H9 (cell line): ENCODE measurements at regions not wholly inside any gene's neighbourhood (a gene's known extent, or its start where the extent isn't known, plus 50 kb on each side); places are given as distances from the start of the nearest gene placed in this dataset.

ENCODE experiments used
- DNase-seq: peaks from one replicate; pipeline ENCODE4 v3.0.0-alpha.2; 2017
- H2AFZ ChIP-seq: one replicate; pipeline ENCODE4 v1.6.1; 2013; ENCODE audit warnings: mild to moderate bottlenecking, low read length, control low read depth, moderate library complexity
- H2AK5ac ChIP-seq: 2 replicates; pipeline ENCODE4 v1.6.1; 2013; ENCODE audit warnings: low read length, control low read depth, mixed read lengths; ENCODE audit not compliant: insufficient read length
- H2BK120ac ChIP-seq: one replicate; pipeline ENCODE4 v1.6.1; 2013; ENCODE audit warnings: low read depth, mild to moderate bottlenecking, low read length, control low read depth, inconsistent platforms; ENCODE audit not compliant: poor library complexity, severe bottlenecking
- H2BK12ac ChIP-seq: 2 replicates; pipeline ENCODE4 v1.6.1; 2013; ENCODE audit warnings: low read length, control low read depth, mixed read lengths, low read depth; ENCODE audit not compliant: insufficient read length
- H2BK15ac ChIP-seq: 2 replicates; pipeline ENCODE4 v1.6.1; 2013; ENCODE audit warnings: low read depth, low read length, control low read depth
- H2BK20ac ChIP-seq: one replicate; pipeline ENCODE4 v1.6.1; 2013; ENCODE audit warnings: low read depth, mild to moderate bottlenecking, low read length, control low read depth, inconsistent platforms; ENCODE audit not compliant: poor library complexity, severe bottlenecking
- H2BK5ac ChIP-seq: 2 replicates; pipeline ENCODE4 v1.6.1; 2013; ENCODE audit warnings: low read length, control low read depth, mixed read lengths; ENCODE audit not compliant: insufficient read length
- H3K14ac ChIP-seq: 2 replicates; pipeline ENCODE4 v1.6.1; 2013; ENCODE audit warnings: low read length, control low read depth; ENCODE audit not compliant: insufficient read depth
- H3K18ac ChIP-seq: 2 replicates; pipeline ENCODE4 v1.6.1; 2013; ENCODE audit warnings: low read depth, mild to moderate bottlenecking, mixed read lengths, low read length, control low read depth; ENCODE audit not compliant: insufficient read length
- H3K23ac ChIP-seq: 2 replicates; pipeline ENCODE4 v1.6.1; 2013; ENCODE audit warnings: low read length, control low read depth, mixed read lengths, low read depth; ENCODE audit not compliant: insufficient read length
- H3K23me2 ChIP-seq: 2 replicates; pipeline ENCODE4 v1.6.1; 2013; ENCODE audit warnings: low read depth, mild to moderate bottlenecking, mixed read lengths, low read length, control low read depth; ENCODE audit not compliant: insufficient read length, poor library complexity, severe bottlenecking
- H3K27ac ChIP-seq: 2 replicates; pipeline ENCODE4 v1.5.1; 2013; ENCODE audit warnings: low read length, control low read depth, mixed read lengths, low read depth; ENCODE audit not compliant: insufficient read length
- H3K27me3 ChIP-seq: 2 replicates; pipeline ENCODE4 v1.6.1; 2013; ENCODE audit warnings: low read length, control low read depth, inconsistent platforms; ENCODE audit not compliant: insufficient read depth
- H3K4ac ChIP-seq: 2 replicates; pipeline ENCODE4 v1.6.1; 2013; ENCODE audit warnings: low read depth, mild to moderate bottlenecking, control low read depth, inconsistent platforms, low read length, moderate library complexity
- H3K4me1 ChIP-seq: 2 replicates; pipeline ENCODE4 v1.6.1; 2013; ENCODE audit warnings: low read length, control low read depth, inconsistent platforms; ENCODE audit not compliant: insufficient read depth
- H3K4me2 ChIP-seq: 2 replicates; pipeline ENCODE4 v1.6.1; 2013; ENCODE audit warnings: low read length, control low read depth, mixed read lengths; ENCODE audit not compliant: insufficient read length, insufficient read depth
- H3K56ac ChIP-seq: 2 replicates; pipeline ENCODE4 v1.6.1; 2013; ENCODE audit warnings: low read depth, mild to moderate bottlenecking, mixed read lengths, low read length, control low read depth; ENCODE audit not compliant: insufficient read length
- H3K79me1 ChIP-seq: 2 replicates; pipeline ENCODE4 v1.6.1; 2013; ENCODE audit warnings: low read depth, mild to moderate bottlenecking, moderate library complexity, low read length, control low read depth, inconsistent platforms; ENCODE audit not compliant: insufficient read depth, poor library complexity, severe bottlenecking
- H3K79me2 ChIP-seq: 2 replicates; pipeline ENCODE4 v1.6.1; 2013; ENCODE audit warnings: low read length, control low read depth, inconsistent platforms; ENCODE audit not compliant: insufficient read depth
- H3K9ac ChIP-seq: 2 replicates; pipeline ENCODE4 v1.6.1; 2013; ENCODE audit warnings: low read length, control low read depth, mixed read lengths; ENCODE audit not compliant: insufficient read length; ENCODE audit errors: extremely low read depth
- H3K9me3 ChIP-seq: one replicate; pipeline ENCODE4 v1.6.1; 2013; ENCODE audit warnings: low read depth, low read length, inconsistent platforms; ENCODE audit not compliant: control insufficient read depth
- H3T11ph ChIP-seq: one replicate; pipeline ENCODE4 v1.6.1; 2013; ENCODE audit warnings: mild to moderate bottlenecking, low read length, control low read depth, inconsistent platforms
- H4K20me1 ChIP-seq: one replicate; pipeline ENCODE4 v1.6.1; 2013; ENCODE audit not compliant: control insufficient read depth, insufficient read length, insufficient read depth
- H4K5ac ChIP-seq: 2 replicates; pipeline ENCODE4 v1.6.1; 2013; ENCODE audit warnings: low read depth, mild to moderate bottlenecking, mixed read lengths, low read length, control low read depth; ENCODE audit not compliant: insufficient read length
- H4K8ac ChIP-seq: replicated peaks from 2 replicates; pipeline ENCODE4 v1.6.1; 2013; ENCODE audit warnings: low read length, control low read depth, mixed read lengths, low read depth; ENCODE audit not compliant: insufficient read length
- H4K91ac ChIP-seq: 2 replicates; pipeline ENCODE4 v1.6.1; 2013; ENCODE audit warnings: low read depth, mild to moderate bottlenecking, moderate library complexity, mixed read lengths, low read length, control low read depth; ENCODE audit not compliant: insufficient read length
- H3K27ac Mint-ChIP-seq, 3 experiments: 2 replicates in 2 of 3; 3 replicates in 1 of 3; pipeline ENCODE4 v1.8.0; 2020 to 2021; ENCODE audit warnings: mixed read lengths in 3 of 3, mild to moderate bottlenecking in 1 of 3, moderate library complexity in 1 of 3
- H3K27me3 Mint-ChIP-seq: 2 replicates; pipeline ENCODE4 v1.8.0; 2021; ENCODE audit warnings: low read depth, mild to moderate bottlenecking, moderate library complexity, mixed read lengths
- H3K36me3 Mint-ChIP-seq, 3 experiments: 2 replicates in 2 of 3; 3 replicates in 1 of 3; pipeline ENCODE4 v1.8.0; 2020 to 2021; ENCODE audit warnings: low read depth in 3 of 3, mixed read lengths in 3 of 3; ENCODE audit not compliant: insufficient read depth in 1 of 3
- H3K4me1 Mint-ChIP-seq, 2 experiments: 2 replicates each; pipeline ENCODE4 v1.8.0; 2020; ENCODE audit warnings: mixed read lengths in 2 of 2
- H3K4me3 Mint-ChIP-seq, 2 experiments: 2 replicates in 1 of 2; 3 replicates in 1 of 2; pipeline ENCODE4 v1.8.0; 2020 to 2021; ENCODE audit warnings: mild to moderate bottlenecking in 2 of 2, mixed read lengths in 2 of 2, moderate library complexity in 1 of 2
- H3K9me3 Mint-ChIP-seq, 2 experiments: 2 replicates in 1 of 2; 3 replicates in 1 of 2; pipeline ENCODE4 v1.8.0; 2020; ENCODE audit warnings: mild to moderate bottlenecking in 2 of 2, mixed read lengths in 2 of 2, moderate library complexity in 1 of 2
- WGBS: extraction: QIAGEN DNeasy Blood & Tissue Kit; methylation state at CpG from one replicate; pipeline ENCODE4 v1.1.7; 2013; ENCODE audit warnings: missing lambda C conversion rate, low lambda C conversion rate, mixed read lengths; ENCODE audit not compliant: insufficient read length; ENCODE audit errors: extremely low coverage; 5-methylcytosine and 5-hydroxymethylcytosine counted together
- TF ChIP-seq, protein P1 (sequence below): fragments of 200-600 bp; sonication (generic); conservative IDR thresholded peaks from 3 replicates; pipeline ENCODE4 v1.8.0; 2021; ENCODE audit warnings: antibody characterized with exemption, mild to moderate bottlenecking

- Histone ChIP-seq H2BK12ac (no peak overlapping the region), H3K23ac (no peak overlapping the region), H2BK120ac (no peak overlapping the region), H3K4ac (no peak overlapping the region), H4K5ac (no peak overlapping the region), H3K9me3 (no peaks in the 10 kb centered on the region), H2BK15ac (no peak overlapping the region), H3K9ac (no peak overlapping the region), H3K14ac (no peak overlapping the region), H3K4me1 (no peaks in the 10 kb centered on the region), H3K27me3 (no peaks in the 10 kb centered on the region), H2BK5ac (no peak overlapping the region), H3K56ac (no peak overlapping the region), H3K23me2 (no peaks in the 10 kb centered on the region), H3K79me2 (no peaks in the 10 kb centered on the region), H3K4me2 (no peak overlapping the region), H3K18ac (no peak overlapping the region), H2BK20ac (no peak overlapping the region), H4K8ac (no peak overlapping the region), H3K79me1 (no peaks in the 10 kb centered on the region), H3T11ph (no peak overlapping the region), H2AFZ (no peak overlapping the region), H2AK5ac (no peak overlapping the region), H4K20me1 (no peaks in the 10 kb centered on the region), H3K27ac (no peak overlapping the region), H4K91ac (no peak overlapping the region)
- Mint-ChIP-seq H3K4me3 (no peak overlapping the region), H3K9me3 (no peaks in the 10 kb centered on the region), H3K27me3 (no peaks in the 10 kb centered on the region), H3K27ac (no peak overlapping the region), H3K4me1 (0 out of 4 replicates have a peak, but pooled peaks cover 0 to 2% of the 10 kb centered on the region in 2 experiments), H3K36me3 (peaks cover 0 to 2% (median 0%) of the 10 kb centered on the region in 3 experiments; a peak in 2 of 7 replicates)
- TF ChIP-seq, protein P1, sequence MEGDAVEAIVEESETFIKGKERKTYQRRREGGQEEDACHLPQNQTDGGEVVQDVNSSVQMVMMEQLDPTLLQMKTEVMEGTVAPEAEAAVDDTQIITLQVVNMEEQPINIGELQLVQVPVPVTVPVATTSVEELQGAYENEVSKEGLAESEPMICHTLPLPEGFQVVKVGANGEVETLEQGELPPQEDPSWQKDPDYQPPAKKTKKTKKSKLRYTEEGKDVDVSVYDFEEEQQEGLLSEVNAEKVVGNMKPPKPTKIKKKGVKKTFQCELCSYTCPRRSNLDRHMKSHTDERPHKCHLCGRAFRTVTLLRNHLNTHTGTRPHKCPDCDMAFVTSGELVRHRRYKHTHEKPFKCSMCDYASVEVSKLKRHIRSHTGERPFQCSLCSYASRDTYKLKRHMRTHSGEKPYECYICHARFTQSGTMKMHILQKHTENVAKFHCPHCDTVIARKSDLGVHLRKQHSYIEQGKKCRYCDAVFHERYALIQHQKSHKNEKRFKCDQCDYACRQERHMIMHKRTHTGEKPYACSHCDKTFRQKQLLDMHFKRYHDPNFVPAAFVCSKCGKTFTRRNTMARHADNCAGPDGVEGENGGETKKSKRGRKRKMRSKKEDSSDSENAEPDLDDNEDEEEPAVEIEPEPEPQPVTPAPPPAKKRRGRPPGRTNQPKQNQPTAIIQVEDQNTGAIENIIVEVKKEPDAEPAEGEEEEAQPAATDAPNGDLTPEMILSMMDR: no peak
- no CpG with 5 or more reads among the region's 4 CpGs for WGBS
- DNase-seq: no peak
These were observed 1755.7 kb upstream of the SEL1L start for GRCh38 chr14:83289390-83289789.
